ENCODE measurements at regions not wholly inside any gene's neighbourhood (a gene's known extent, or its start where the extent isn't known, plus 50 kb on each side); places are given as distances from the start of the nearest gene placed in this dataset.
"Not testable (repeated sequence)": the region's sequence is repeated elsewhere in the genome, so short reads cannot be mapped to it uniquely, and the experiment has no call there.

- TF ChIP-seq, protein P1, sequence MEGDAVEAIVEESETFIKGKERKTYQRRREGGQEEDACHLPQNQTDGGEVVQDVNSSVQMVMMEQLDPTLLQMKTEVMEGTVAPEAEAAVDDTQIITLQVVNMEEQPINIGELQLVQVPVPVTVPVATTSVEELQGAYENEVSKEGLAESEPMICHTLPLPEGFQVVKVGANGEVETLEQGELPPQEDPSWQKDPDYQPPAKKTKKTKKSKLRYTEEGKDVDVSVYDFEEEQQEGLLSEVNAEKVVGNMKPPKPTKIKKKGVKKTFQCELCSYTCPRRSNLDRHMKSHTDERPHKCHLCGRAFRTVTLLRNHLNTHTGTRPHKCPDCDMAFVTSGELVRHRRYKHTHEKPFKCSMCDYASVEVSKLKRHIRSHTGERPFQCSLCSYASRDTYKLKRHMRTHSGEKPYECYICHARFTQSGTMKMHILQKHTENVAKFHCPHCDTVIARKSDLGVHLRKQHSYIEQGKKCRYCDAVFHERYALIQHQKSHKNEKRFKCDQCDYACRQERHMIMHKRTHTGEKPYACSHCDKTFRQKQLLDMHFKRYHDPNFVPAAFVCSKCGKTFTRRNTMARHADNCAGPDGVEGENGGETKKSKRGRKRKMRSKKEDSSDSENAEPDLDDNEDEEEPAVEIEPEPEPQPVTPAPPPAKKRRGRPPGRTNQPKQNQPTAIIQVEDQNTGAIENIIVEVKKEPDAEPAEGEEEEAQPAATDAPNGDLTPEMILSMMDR (IDR thresholded peaks at IDR 0.05; ENCODE audit: control insufficient read depth, extremely low read depth, insufficient read depth), result no peak
- no peak overlapping the region for H3K4me3 ChIP-seq (ENCODE audit: low read depth, low read length)
- DNase-seq (ENCODE audit: low read depth), result no peak
Observed at GRCh38 chr16:13630374-13630773, 289.6 kb upstream of the ERCC4 start.

DNA sequence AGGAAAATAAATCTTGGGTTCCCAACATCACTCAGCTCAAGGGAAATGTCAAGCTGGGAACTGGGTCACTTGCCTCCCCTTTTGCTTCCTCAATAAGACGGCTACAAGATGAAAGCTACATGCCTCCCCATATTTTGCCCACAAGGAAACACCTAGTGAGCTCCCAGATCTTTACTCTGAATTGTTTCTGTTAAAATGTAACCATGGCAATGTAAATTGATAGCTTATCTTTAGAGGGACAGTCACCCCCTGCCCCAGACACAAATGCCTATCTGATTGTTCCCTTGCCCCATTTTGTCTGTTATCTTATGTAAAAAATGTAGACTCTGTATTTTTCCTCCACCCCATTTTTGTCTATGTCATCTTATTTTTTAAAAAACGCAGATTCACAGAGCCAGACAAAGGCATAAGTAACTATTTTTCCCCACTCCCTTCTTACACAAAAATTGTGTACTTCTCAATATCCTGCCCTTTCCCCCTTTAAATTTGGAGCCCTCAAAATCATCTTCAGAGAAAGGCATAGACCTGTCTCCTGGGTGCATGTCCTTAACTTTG lies 288.7 kb upstream of the ERCC4 start:
- TF ChIP-seq, protein P1 (IDR thresholded peaks at IDR 0.05; ENCODE audit: control insufficient read depth, extremely low read depth, insufficient read depth), result no peak
- H3K4me3 ChIP-seq (ENCODE audit: low read depth, low read length), result no peak overlapping the region
- no peak for DNase-seq (ENCODE audit: low read depth)

GRCh38 chr16:13631916-13632315 lies 288.0 kb upstream of the ERCC4 start:
- no peak overlapping the region for H3K4me3 ChIP-seq (ENCODE audit: low read depth, low read length)
- TF ChIP-seq, protein P1 (IDR thresholded peaks at IDR 0.05; ENCODE audit: control insufficient read depth, extremely low read depth, insufficient read depth), result no peak
- DNase-seq (ENCODE audit: low read depth), result no peak

DNA sequence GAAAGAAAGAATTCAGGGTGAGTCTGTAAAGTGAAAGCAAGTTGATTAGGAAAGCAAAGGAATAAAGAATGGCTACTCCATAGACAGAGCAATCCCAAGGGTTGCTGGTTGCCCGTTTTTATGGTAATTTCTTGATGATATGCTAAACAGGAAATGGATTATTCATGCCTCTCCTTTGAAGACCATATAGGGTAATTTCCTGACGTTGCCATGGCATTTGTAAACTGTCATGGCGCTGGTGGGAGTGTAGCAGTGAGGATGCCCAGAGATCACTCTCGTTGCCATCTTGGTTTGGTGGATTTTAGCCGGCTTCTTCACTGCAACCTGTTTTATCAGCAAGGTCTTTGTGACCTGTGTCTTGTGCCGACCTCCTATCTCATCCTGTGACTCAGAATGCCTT lies 287.4 kb upstream of the ERCC4 start:
- DNase-seq (ENCODE audit: low read depth); H3K4me3 ChIP-seq (ENCODE audit: low read depth, low read length): not testable (repeated sequence)

DNA sequence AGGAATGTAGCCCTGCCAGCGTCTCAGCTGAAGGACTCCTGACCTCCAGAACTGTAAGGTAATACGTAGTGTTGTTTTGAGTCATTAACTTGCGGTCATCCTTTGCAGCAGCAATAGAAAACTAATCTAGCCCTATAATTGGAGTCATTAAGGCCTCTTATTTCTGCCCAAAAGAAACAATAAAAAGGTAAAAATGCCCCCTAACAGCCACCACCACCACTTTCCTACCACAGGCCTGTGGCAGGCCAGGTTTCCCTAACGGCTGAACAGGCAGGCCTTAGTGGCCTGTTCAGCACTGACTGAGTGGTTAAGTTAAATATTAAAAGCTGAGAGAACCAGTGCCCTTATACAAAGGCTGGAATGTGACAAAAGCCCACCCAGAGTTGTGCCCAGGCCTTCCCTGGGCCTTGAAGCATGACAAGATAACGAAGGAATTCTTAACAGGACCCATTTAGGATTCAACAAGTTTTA lies 286.5 kb upstream of the ERCC4 start:
- H3K4me3 ChIP-seq (ENCODE audit: low read depth, low read length), result no peak overlapping the region
- TF ChIP-seq, protein P1 (IDR thresholded peaks at IDR 0.05; ENCODE audit: control insufficient read depth, extremely low read depth, insufficient read depth), result no peak
- DNase-seq (ENCODE audit: low read depth), result no peak

DNA sequence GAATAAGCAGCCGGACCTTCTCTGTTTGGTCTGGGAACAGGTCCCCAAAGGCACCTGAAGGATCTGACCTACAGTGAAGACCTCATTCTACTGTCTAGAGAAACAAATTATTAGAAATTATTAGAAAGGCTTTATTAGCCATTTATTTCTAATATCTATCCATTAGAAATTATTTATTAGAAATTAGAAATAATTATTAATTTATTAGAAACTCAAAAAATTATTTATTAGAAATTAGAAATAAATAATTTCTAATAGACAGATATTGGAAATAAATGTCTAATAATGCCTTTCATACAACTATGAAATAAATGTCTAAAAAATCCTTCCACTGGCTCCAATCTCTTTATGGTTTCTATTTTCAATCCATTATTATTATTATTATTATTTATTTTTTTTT lies 285.7 kb upstream of the ERCC4 start:
- H3K4me3 ChIP-seq (ENCODE audit: low read depth, low read length), result no peak overlapping the region
- DNase-seq (ENCODE audit: low read depth), result no peak
- TF ChIP-seq, protein P1 (IDR thresholded peaks at IDR 0.05; ENCODE audit: control insufficient read depth, extremely low read depth, insufficient read depth), result no peak

DNA sequence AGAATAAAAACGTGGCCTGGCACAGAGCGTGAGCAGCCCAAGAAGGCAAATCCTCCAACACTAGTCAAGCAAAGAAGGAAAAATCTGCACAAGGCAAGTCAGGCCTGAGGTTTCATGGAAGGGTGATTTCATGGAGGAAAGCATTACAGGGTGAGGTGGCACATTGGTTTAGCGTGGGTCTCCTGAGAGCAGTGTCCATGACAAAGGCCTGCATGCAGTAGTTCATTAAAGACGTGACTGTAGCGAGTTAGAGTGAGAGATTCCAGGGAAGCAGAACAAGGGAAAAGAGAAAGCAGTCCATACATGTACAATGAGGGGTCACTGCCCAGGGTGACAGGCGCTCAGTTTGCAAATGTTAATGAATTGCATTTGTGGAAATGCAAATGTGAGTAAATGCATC lies 285.0 kb upstream of the ERCC4 start:
- TF ChIP-seq, protein P1 (IDR thresholded peaks at IDR 0.05; ENCODE audit: control insufficient read depth, extremely low read depth, insufficient read depth), result no peak
- no peak for DNase-seq (ENCODE audit: low read depth)
- no peak overlapping the region for H3K4me3 ChIP-seq (ENCODE audit: low read depth, low read length)
